Adrenal gland (tissue), 5 donors: ENCODE measurements at regions not wholly inside any gene's neighbourhood (a gene's known extent, or its start where the extent isn't known, plus 50 kb on each side); places are given as distances from the start of the nearest gene placed in this dataset.

Source experiments
- CTCF ChIP-seq, 6 experiments: fragments of 450-650 bp in 4 of 6; fragments of 200-600 bp in 2 of 6; sonication (generic) in 1 of 6; IDR thresholded peaks; 1 replicate in 5 of 6; 2 replicates in 1 of 6; pipeline versions ENCODE4 v1.5.1 to v1.8.0; 2016 to 2021; ENCODE audit warnings: antibody characterized with exemption in 6 of 6, mild to moderate bottlenecking in 2 of 6, moderate library complexity in 1 of 6
- POLR2A ChIP-seq, 2 donors: fragments of 450-650 bp; IDR thresholded peaks; one replicate each; pipeline ENCODE4 v1.6.1; 2017; ENCODE audit warnings: antibody characterized with exemption in 2 of 2, mild to moderate bottlenecking in 2 of 2, moderate library complexity in 1 of 2
- donor health status: DM: no; HTN: no; CAD: no.

- TF ChIP-seq CTCF (IDR thresholded peaks at IDR 0.05) (no peak), POLR2A (IDR thresholded peaks at IDR 0.05) (no peak)
Observed at GRCh38 chr9:13397661-13398060, 118.2 kb upstream of the MPDZ start.
